ENCODE measurements at regions not wholly inside any gene's neighbourhood (a gene's known extent, or its start where the extent isn't known, plus 50 kb on each side); places are given as distances from the start of the nearest gene placed in this dataset.

GRCh38 chr7:25408012-25408687 lies 179.9 kb upstream of the NPVF start:
- Histone ChIP-seq H3K27me3 (ENCODE audit: insufficient read depth, low read depth) (peaks cover 72% of the 10 kb centered on the region), H3K27ac (no peak overlapping the region), H3K4me3 (no peak overlapping the region), H4K20me1 (ENCODE audit: insufficient read depth) (no peaks in the 10 kb centered on the region; the same call in 1 of the 2 replicates), H3K4me2 (no peak overlapping the region), H3K9me3 (ENCODE audit: insufficient read depth, low read depth) (no peaks in the 10 kb centered on the region), H3F3A (ENCODE audit: insufficient read depth, low read depth) (no peaks in the 10 kb centered on the region), H2AFZ (no peak overlapping the region), H3K4me1 (replicated peaks; ENCODE audit: insufficient read depth) (no peaks in the 10 kb centered on the region), H3K36me3 (ENCODE audit: low read depth) (no peaks in the 10 kb centered on the region), H3K9me2 (ENCODE audit: insufficient read depth) (no peaks in the 10 kb centered on the region), H3K79me2 (ENCODE audit: low read depth) (no peaks in the 10 kb centered on the region)
- intact Hi-C loops (cut with micrococcal nuclease; ENCODE audit: unreplicated experiment), result no loop called here
- ChIA-PET CTCF (no interaction called here), POLR2A (ENCODE audit: unreplicated experiment) (no interaction called here)
- TF ChIP-seq EZH2 (IDR thresholded peaks at IDR 0.05; ENCODE audit: low read depth) (no peak), CTCF (conservative IDR thresholded peaks at IDR 0.05) (no peak)
- DNase-seq, result no peak
- no TSS peak for BruUV-seq (replicated peaks)

- no peak overlapping the region for H2AFZ ChIP-seq
- H3K27me3 ChIP-seq (ENCODE audit: insufficient read depth, low read depth), result peaks cover 65% of the 10 kb centered on the region
- CTCF ChIA-PET, result no interaction called here
- POLR2A ChIA-PET (ENCODE audit: unreplicated experiment), result no interaction called here
- no peaks in the 10 kb centered on the region for H3K36me3 ChIP-seq (ENCODE audit: low read depth)
- H3K9me2 ChIP-seq (ENCODE audit: insufficient read depth), result no peaks in the 10 kb centered on the region
- no peaks in the 10 kb centered on the region for H3K79me2 ChIP-seq (ENCODE audit: low read depth)
- no peak for DNase-seq
- H4K20me1 ChIP-seq (ENCODE audit: insufficient read depth), result no peaks in the 10 kb centered on the region; the same call in 1 of the 2 replicates
- no peak overlapping the region for H3K4me2 ChIP-seq
- intact Hi-C loops (cut with micrococcal nuclease; ENCODE audit: unreplicated experiment), result no loop called here
- TF ChIP-seq EZH2 (IDR thresholded peaks at IDR 0.05; ENCODE audit: low read depth), result no peak
- TF ChIP-seq CTCF (conservative IDR thresholded peaks at IDR 0.05), result no peak
- H3K4me3 ChIP-seq, result no peak overlapping the region
- no peak overlapping the region for H3K27ac ChIP-seq
- H3K9me3 ChIP-seq (ENCODE audit: insufficient read depth, low read depth), result no peaks in the 10 kb centered on the region
- no peaks in the 10 kb centered on the region for H3F3A ChIP-seq (ENCODE audit: insufficient read depth, low read depth)
- BruUV-seq (replicated peaks), result no TSS peak
- H3K4me1 ChIP-seq (replicated peaks; ENCODE audit: insufficient read depth), result no peaks in the 10 kb centered on the region
These were observed 180.6 kb upstream of the NPVF start for GRCh38 chr7:25408876-25409275.

- no peak overlapping the region for H3K4me2 ChIP-seq
- intact Hi-C loops (cut with micrococcal nuclease; ENCODE audit: unreplicated experiment), result no loop called here
- DNase-seq, result no peak
These were observed 181.8 kb upstream of the NPVF start for GRCh38 chr7:25409897-25410636.

More at GRCh38 chr7:25409897-25410636, 181.8 kb upstream of the NPVF start:
- TF ChIP-seq CTCF (conservative IDR thresholded peaks at IDR 0.05) (no peak), EZH2 (IDR thresholded peaks at IDR 0.05; ENCODE audit: low read depth) (no peak)
- Histone ChIP-seq H3K27me3 (ENCODE audit: insufficient read depth, low read depth) (peaks cover 53% of the 10 kb centered on the region), H3K79me2 (ENCODE audit: low read depth) (no peaks in the 10 kb centered on the region), H3K4me3 (no peak overlapping the region), H3F3A (ENCODE audit: insufficient read depth, low read depth) (no peaks in the 10 kb centered on the region), H2AFZ (no peak overlapping the region), H3K4me1 (replicated peaks; ENCODE audit: insufficient read depth) (no peaks in the 10 kb centered on the region), H3K9me2 (ENCODE audit: insufficient read depth) (no peaks in the 10 kb centered on the region), H3K27ac (no peak overlapping the region), H3K36me3 (ENCODE audit: low read depth) (no peaks in the 10 kb centered on the region), H3K9me3 (ENCODE audit: insufficient read depth, low read depth) (no peaks in the 10 kb centered on the region), H4K20me1 (ENCODE audit: insufficient read depth) (no peaks in the 10 kb centered on the region; the same call in 1 of the 2 replicates)
- BruUV-seq (replicated peaks), result no TSS peak
- ChIA-PET POLR2A (ENCODE audit: unreplicated experiment) (no interaction called here), CTCF (no interaction called here)
